ENCODE measurements at regions not wholly inside any gene's neighbourhood (a gene's known extent, or its start where the extent isn't known, plus 50 kb on each side); places are given as distances from the start of the nearest gene placed in this dataset.

DNA sequence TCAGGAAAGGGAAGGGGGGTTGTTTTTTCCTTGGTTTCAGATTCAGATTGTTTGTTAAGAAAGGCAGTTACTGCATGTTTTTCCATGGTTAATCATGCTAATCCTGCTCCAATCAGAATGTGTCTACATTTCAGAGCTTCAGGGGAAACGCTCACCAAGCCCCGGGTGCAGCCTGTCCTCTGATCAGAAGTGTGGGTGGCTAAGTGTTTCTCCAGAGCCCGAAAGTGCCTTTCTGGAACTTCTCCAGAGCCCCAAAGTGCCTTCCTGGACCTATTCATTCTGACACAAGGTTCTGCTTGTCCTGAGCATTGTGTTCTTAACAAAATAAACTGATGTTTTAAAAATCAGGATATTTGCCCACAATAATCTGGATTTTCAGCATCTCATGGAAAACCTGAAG, 359.0 kb upstream of the ZNF521 start:
- in situ Hi-C loops (cut with MboI; ENCODE audit: low pct_unique_long_range_greater_than_20kb, low sequenced_read_pairs, unreplicated experiment) = no loop called here
- TF ChIP-seq, protein P1, sequence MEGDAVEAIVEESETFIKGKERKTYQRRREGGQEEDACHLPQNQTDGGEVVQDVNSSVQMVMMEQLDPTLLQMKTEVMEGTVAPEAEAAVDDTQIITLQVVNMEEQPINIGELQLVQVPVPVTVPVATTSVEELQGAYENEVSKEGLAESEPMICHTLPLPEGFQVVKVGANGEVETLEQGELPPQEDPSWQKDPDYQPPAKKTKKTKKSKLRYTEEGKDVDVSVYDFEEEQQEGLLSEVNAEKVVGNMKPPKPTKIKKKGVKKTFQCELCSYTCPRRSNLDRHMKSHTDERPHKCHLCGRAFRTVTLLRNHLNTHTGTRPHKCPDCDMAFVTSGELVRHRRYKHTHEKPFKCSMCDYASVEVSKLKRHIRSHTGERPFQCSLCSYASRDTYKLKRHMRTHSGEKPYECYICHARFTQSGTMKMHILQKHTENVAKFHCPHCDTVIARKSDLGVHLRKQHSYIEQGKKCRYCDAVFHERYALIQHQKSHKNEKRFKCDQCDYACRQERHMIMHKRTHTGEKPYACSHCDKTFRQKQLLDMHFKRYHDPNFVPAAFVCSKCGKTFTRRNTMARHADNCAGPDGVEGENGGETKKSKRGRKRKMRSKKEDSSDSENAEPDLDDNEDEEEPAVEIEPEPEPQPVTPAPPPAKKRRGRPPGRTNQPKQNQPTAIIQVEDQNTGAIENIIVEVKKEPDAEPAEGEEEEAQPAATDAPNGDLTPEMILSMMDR (IDR thresholded peaks at IDR 0.05; ENCODE audit: extremely low read depth, insufficient read depth, missing control alignments) = no peak
- no peak for DNase-seq (ENCODE audit: low spot score)

DNA sequence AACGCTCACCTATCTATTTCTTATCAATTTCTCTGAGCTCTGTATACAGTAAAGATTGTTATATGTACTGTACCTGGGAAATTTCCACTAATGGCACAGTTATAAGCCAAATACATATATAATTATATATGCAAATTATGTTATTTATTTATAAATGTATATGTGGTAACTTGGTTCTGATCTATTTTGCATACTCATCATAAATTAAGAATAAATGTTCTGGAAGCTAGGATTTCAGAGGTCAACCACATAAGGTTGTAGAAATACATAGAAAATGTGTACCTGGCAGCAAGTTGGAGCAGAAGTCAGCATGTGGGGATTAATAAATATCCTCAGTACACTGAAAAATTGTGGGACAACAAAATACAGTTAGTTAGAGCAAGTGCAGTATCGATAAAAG, 353.7 kb upstream of the ZNF521 start:
- TF ChIP-seq, protein P1 (IDR thresholded peaks at IDR 0.05; ENCODE audit: extremely low read depth, insufficient read depth, missing control alignments) = no peak
- in situ Hi-C loops (cut with MboI; ENCODE audit: low pct_unique_long_range_greater_than_20kb, low sequenced_read_pairs, unreplicated experiment) = no loop called here
- DNase-seq (ENCODE audit: low spot score) = no peak

DNA sequence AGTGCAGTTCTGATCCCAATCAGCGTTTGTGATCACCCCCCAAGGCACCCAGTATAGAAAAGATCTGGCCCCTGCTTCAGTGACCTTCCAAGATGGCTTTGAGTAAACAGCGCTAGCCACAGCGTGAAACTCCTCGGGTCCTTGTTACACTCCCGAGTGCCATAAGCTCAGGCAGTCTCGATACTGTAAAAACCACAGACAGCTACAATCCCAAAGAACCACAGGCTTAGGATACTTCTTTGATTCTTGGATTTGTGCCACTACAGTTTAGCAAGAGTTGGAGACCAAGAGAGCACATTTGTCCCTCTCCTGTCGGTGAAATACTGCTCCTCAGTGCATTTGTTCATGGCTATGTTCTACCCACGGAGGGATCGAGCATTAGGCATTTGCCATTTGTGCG, 352.5 kb upstream of the ZNF521 start:
- no peak for DNase-seq (ENCODE audit: low spot score)
- TF ChIP-seq, protein P1 (IDR thresholded peaks at IDR 0.05; ENCODE audit: extremely low read depth, insufficient read depth, missing control alignments) = no peak
- in situ Hi-C loops (cut with MboI; ENCODE audit: low pct_unique_long_range_greater_than_20kb, low sequenced_read_pairs, unreplicated experiment) = no loop called here

DNA sequence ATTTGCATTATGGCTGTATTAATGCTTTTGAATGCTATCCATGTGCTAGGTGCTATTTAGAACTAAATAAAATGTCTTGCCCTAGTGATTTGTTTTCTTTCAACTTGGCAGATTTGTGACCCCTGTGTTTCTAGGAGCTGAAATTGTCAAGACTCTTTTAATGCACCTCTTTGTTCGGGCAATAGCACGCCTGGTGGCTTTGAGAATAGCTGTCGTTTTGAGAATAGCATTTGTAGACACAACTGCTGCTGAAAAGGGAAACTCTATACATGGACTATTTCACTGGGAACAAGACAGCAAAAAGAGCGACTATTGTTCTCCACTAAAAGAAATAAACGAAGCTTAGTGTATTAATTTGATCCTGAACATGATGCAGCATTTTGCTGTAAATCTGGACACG, 352.1 kb upstream of the ZNF521 start:
- TF ChIP-seq, protein P1 (IDR thresholded peaks at IDR 0.05; ENCODE audit: extremely low read depth, insufficient read depth, missing control alignments) = no peak
- no peak for DNase-seq (ENCODE audit: low spot score)
- in situ Hi-C loops (cut with MboI; ENCODE audit: low pct_unique_long_range_greater_than_20kb, low sequenced_read_pairs, unreplicated experiment) = no loop called here

DNA sequence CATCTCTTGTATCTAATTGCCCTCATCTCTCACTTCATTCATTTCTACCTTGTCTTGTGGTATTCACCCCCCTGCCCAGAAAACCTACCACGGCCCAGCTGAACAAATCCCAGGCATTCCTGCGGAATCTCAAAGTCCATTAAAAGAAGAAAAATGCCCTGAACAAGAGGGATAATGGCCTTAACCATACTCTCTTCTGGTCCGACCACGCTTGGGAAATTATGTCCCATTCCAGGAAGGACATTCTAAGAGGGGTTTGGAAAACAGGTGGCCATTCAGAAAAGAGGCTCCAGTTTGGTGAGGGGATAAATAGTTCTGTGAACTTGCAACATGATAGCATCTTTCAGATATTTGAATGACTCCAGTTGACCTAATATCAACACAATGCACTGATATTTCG, 349.9 kb upstream of the ZNF521 start:
- in situ Hi-C loops (cut with MboI; ENCODE audit: low pct_unique_long_range_greater_than_20kb, low sequenced_read_pairs, unreplicated experiment) = no loop called here
- TF ChIP-seq, protein P1 (IDR thresholded peaks at IDR 0.05; ENCODE audit: extremely low read depth, insufficient read depth, missing control alignments) = no peak

DNA sequence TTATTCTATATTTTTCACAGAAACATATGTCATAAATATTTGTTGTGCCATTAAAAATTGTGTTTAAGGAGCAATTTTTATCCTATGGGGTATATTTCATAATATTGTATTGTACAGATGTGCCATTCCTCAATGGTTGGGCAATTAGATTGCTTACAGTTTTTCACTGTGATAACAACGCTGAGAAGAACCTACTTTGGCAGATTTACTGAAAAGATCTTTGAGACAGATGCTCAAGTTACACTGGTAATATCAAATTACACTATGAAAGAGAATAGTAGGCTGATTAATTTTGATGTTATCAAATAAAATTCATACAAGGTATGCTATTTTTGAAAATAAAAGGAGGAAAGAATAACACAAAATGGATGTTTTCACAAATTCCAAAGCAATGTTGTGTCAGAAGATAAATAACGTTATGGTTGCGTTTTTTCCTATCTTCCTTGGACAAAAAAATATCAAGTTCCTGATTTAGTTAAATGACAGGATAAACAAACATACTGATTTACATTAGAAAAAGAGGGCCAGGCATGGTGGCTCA, 335.1 kb upstream of the ZNF521 start:
- in situ Hi-C loops (cut with MboI; ENCODE audit: low pct_unique_long_range_greater_than_20kb, low sequenced_read_pairs, unreplicated experiment) = no loop called here
- TF ChIP-seq, protein P1 (IDR thresholded peaks at IDR 0.05; ENCODE audit: extremely low read depth, insufficient read depth, missing control alignments) = no peak
- no peak for DNase-seq (ENCODE audit: low spot score)

More for the DNA sequence above, 349.9 kb upstream of the ZNF521 start:
- no peak for DNase-seq (ENCODE audit: low spot score)

DNA sequence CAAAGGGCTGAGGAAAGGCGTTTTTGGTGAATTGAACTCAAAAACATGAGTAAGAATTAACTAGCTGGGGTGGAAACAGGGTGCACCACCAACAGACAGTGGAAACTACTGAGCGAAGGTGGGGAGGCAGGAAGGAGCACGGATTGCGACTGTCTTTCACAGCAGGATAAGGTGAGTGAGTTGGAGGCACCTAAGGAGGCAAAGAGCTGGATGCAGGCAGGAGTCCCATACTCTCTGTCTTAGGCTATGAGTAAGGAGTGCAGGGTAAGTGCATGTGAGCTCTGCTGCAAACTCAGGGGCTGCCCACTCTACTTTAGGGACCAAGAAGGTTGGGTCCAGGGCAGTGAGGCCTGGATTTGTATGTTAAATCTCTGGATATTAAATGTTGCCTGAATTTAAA, 333.1 kb upstream of the ZNF521 start:
- in situ Hi-C loops (cut with MboI; ENCODE audit: low pct_unique_long_range_greater_than_20kb, low sequenced_read_pairs, unreplicated experiment) = no loop called here
- TF ChIP-seq, protein P1 (IDR thresholded peaks at IDR 0.05; ENCODE audit: extremely low read depth, insufficient read depth, missing control alignments) = no peak
- DNase-seq (ENCODE audit: low spot score) = no peak

Data from GM13977 (cell line).